B cell (primary cell): ENCODE measurements at regions not wholly inside any gene's neighbourhood (a gene's known extent, or its start where the extent isn't known, plus 50 kb on each side); places are given as distances from the start of the nearest gene placed in this dataset.

Experiments used
- ATAC-seq: fragments of 200-7000 bp; cut with Tn5 transposase; one replicate; pipeline ENCODE4 v1.10.0; 2021; ENCODE audit warnings: low read depth, mild to moderate bottlenecking, moderate number of reproducible peaks, moderate library complexity
- CTCF ChIA-PET: fragments of 350-600 bp; sonication (Branson Sonifier 250); formaldehyde crosslinking; loops from one replicate; lab custom pipeline; 2021; ENCODE audit warnings: antibody characterized with exemption, inconsistent platforms; lab: Charles Lee
- POLR2A ChIA-PET: fragments of 350-600 bp; sonication (Branson Sonifier 250); formaldehyde crosslinking; loops from one replicate; lab custom pipeline; 2021; ENCODE audit warnings: antibody characterized with exemption; lab: Charles Lee
- DNase-seq: peaks from one replicate; pipeline ENCODE4 v3.0.0; 2013
- H2AFZ ChIP-seq: 2 replicates; pipeline ENCODE4 v1.6.1; 2012; ENCODE audit warnings: mild to moderate bottlenecking, low read depth, low read length; ENCODE audit not compliant: insufficient read depth, poor library complexity, severe bottlenecking
- H3K27ac ChIP-seq, 2 donors: 1 replicate in 1 of 2; 2 replicates in 1 of 2; pipeline ENCODE4 v1.5.1; 2012 to 2013; ENCODE audit warnings: low read length in 2 of 2, mild to moderate bottlenecking in 2 of 2, moderate library complexity in 1 of 2
- H3K27me3 ChIP-seq, 4 experiments: fragments of 200-600 bp in 1 of 4; sonication (generic) in 1 of 4; replicated peaks in 1 of 4; 1 replicate in 2 of 4; 2 replicates in 2 of 4; pipeline versions ENCODE4 v1.6.1 to v1.7.0; 2013 to 2016; ENCODE audit warnings: low read length in 3 of 4, mild to moderate bottlenecking in 2 of 4, mixed read lengths in 1 of 4, moderate library complexity in 1 of 4; ENCODE audit not compliant: insufficient read depth in 4 of 4, control insufficient read depth in 3 of 4; ENCODE audit errors: control extremely low read depth in 1 of 4
- H3K36me3 ChIP-seq, 2 experiments: replicated peaks in 1 of 2; 1 replicate in 1 of 2; 2 replicates in 1 of 2; pipeline versions ENCODE4 v1.6.1 to v1.7.1; 2013; ENCODE audit warnings: low read length in 1 of 2; ENCODE audit not compliant: insufficient read depth in 2 of 2, control insufficient read depth in 1 of 2; ENCODE audit errors: control extremely low read depth in 1 of 2, extremely low read depth in 1 of 2
- H3K4me1 ChIP-seq, 2 donors: fragments of 200-600 bp in 1 of 2; sonication (generic) in 1 of 2; 1 replicate in 1 of 2; 2 replicates in 1 of 2; pipeline versions ENCODE4 v1.5.1 to v1.6.1; 2013 to 2017; ENCODE audit warnings: low read length in 2 of 2; ENCODE audit not compliant: control insufficient read depth in 2 of 2, insufficient read depth in 2 of 2
- H3K4me2 ChIP-seq: replicated peaks from 2 replicates; pipeline ENCODE3; 2012; ENCODE audit warnings: mild to moderate bottlenecking, low read depth, low read length; ENCODE audit not compliant: poor library complexity, severe bottlenecking
- H3K4me3 ChIP-seq, 5 experiments: fragments of 200-600 bp in 1 of 5; sonication (generic) in 1 of 5; 1 replicate in 3 of 5; 2 replicates in 2 of 5; pipeline versions ENCODE4 v1.5.1 to v1.7.0; 2011 to 2016; ENCODE audit warnings: low read length in 4 of 5, mild to moderate bottlenecking in 4 of 5, low read depth in 2 of 5, control low read depth in 1 of 5, moderate library complexity in 1 of 5; ENCODE audit not compliant: insufficient read depth in 1 of 5; ENCODE audit errors: control extremely low read depth in 1 of 5, extremely low read depth in 1 of 5
- H3K79me2 ChIP-seq: fragments of 200-600 bp; sonication (generic); one replicate; pipeline ENCODE4 v1.6.0; 2016; ENCODE audit warnings: low read length; ENCODE audit not compliant: control insufficient read depth, insufficient read depth
- H3K9ac ChIP-seq: fragments of 200-600 bp; sonication (generic); 2 replicates; pipeline ENCODE4 v1.6.1; 2017; ENCODE audit warnings: mild to moderate bottlenecking, low read length, moderate library complexity
- H3K9me3 ChIP-seq, 3 donors: one replicate each; pipeline versions ENCODE4 v1.6.1 to v1.7.1; 2013; ENCODE audit warnings: low read length in 2 of 3; ENCODE audit not compliant: control insufficient read depth in 2 of 3, insufficient read depth in 1 of 3; ENCODE audit errors: control extremely low read depth in 1 of 3
- H4K20me1 ChIP-seq: 2 replicates; pipeline ENCODE4 v1.6.0; 2012; ENCODE audit warnings: mild to moderate bottlenecking, low read length; ENCODE audit not compliant: insufficient read depth, control insufficient read depth, poor library complexity, severe bottlenecking
- H3K27ac Mint-ChIP-seq: one replicate; pipeline ENCODE4 v1.8.0; 2021; ENCODE audit warnings: mixed read lengths
- H3K27me3 Mint-ChIP-seq: one replicate; pipeline ENCODE4 v1.8.0; 2021; ENCODE audit warnings: mixed read lengths
- H3K4me1 Mint-ChIP-seq: one replicate; pipeline ENCODE4 v1.8.0; 2021; ENCODE audit warnings: mixed read lengths
- H3K4me3 Mint-ChIP-seq: one replicate; pipeline ENCODE4 v1.8.0; 2021; ENCODE audit warnings: mixed read lengths
- H3K9me3 Mint-ChIP-seq: one replicate; pipeline ENCODE4 v1.8.0; 2022; ENCODE audit warnings: mixed read lengths; ENCODE audit not compliant: insufficient read depth
- EZH2 ChIP-seq: IDR thresholded peaks from 2 replicates; pipeline ENCODE4 v1.6.1; 2012; ENCODE audit warnings: borderline replicate concordance, low read depth, mild to moderate bottlenecking, moderate library complexity, low read length; ENCODE audit not compliant: insufficient read depth, poor library complexity, severe bottlenecking
- WGBS: methylation state at CpG from one replicate; pipeline ENCODE4 v1.1.5; 2013; ENCODE audit warnings: missing lambda C conversion rate; ENCODE audit not compliant: insufficient coverage; 5-methylcytosine and 5-hydroxymethylcytosine counted together
- intact Hi-C: fragments of 100-400 bp; cut with micrococcal nuclease; formaldehyde crosslinking; loops from one replicate; pipeline ENCODE4 v1.10.0; 2022
- TF ChIP-seq, protein P1 (sequence below): fragments of 200-600 bp; IDR thresholded peaks from one replicate; pipeline ENCODE4 v1.8.0; 2022; ENCODE audit warnings: antibody characterized with exemption, mild to moderate bottlenecking

- DNase-seq (no peak), ATAC-seq (no peak)
- H3K27me3 Mint-ChIP-seq: peaks cover 25% of the 10 kb centered on the region
- Histone ChIP-seq H3K79me2 (no peaks in the 10 kb centered on the region), H3K4me1 (no peaks in the 10 kb centered on the region), H3K27ac (no peak overlapping the region), H3K4me2 (no peak overlapping the region), H3K9ac (no peak overlapping the region), H2AFZ (no peak overlapping the region), H3K27me3 (peaks cover 0 to 3% (median 0%) of the 10 kb centered on the region in 4 experiments), H3K9me3 (no peaks in the 10 kb centered on the region), H4K20me1 (no peaks in the 10 kb centered on the region), H3K36me3 (no peaks in the 10 kb centered on the region), H3K4me3 (no peak overlapping the region)
- ChIA-PET CTCF (no interaction called here), POLR2A (no interaction called here)
- intact Hi-C loops: no loop called here
- no peak overlapping the region for H3K27ac Mint-ChIP-seq
- no peaks in the 10 kb centered on the region for H3K9me3 Mint-ChIP-seq
- no peak overlapping the region for H3K4me3 Mint-ChIP-seq
- TF ChIP-seq EZH2: no peak
- TF ChIP-seq, protein P1, sequence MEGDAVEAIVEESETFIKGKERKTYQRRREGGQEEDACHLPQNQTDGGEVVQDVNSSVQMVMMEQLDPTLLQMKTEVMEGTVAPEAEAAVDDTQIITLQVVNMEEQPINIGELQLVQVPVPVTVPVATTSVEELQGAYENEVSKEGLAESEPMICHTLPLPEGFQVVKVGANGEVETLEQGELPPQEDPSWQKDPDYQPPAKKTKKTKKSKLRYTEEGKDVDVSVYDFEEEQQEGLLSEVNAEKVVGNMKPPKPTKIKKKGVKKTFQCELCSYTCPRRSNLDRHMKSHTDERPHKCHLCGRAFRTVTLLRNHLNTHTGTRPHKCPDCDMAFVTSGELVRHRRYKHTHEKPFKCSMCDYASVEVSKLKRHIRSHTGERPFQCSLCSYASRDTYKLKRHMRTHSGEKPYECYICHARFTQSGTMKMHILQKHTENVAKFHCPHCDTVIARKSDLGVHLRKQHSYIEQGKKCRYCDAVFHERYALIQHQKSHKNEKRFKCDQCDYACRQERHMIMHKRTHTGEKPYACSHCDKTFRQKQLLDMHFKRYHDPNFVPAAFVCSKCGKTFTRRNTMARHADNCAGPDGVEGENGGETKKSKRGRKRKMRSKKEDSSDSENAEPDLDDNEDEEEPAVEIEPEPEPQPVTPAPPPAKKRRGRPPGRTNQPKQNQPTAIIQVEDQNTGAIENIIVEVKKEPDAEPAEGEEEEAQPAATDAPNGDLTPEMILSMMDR: no peak
- 89% methylated on average over 2 of the region's 2 CpGs for WGBS
- no peaks in the 10 kb centered on the region for H3K4me1 Mint-ChIP-seq
These were observed 57.4 kb upstream of the CAMK1G start for GRCh38 chr1:209526137-209526536.

GRCh38 chr1:209527372-209527771 lies 56.1 kb upstream of the CAMK1G start:
- Histone ChIP-seq H3K4me2 (no peak overlapping the region), H3K4me3 (no peak overlapping the region), H4K20me1 (no peaks in the 10 kb centered on the region), H3K36me3 (no peaks in the 10 kb centered on the region), H3K27me3 (peaks cover 0 to 3% (median 0%) of the 10 kb centered on the region in 4 experiments), H3K9me3 (no peaks in the 10 kb centered on the region), H3K9ac (no peak overlapping the region), H3K27ac (no peak overlapping the region), H3K4me1 (no peaks in the 10 kb centered on the region), H3K79me2 (no peaks in the 10 kb centered on the region), H2AFZ (no peak overlapping the region)
- Mint-ChIP-seq H3K27ac (no peak overlapping the region), H3K4me3 (no peak overlapping the region), H3K27me3 (peaks cover 32% of the 10 kb centered on the region), H3K9me3 (no peaks in the 10 kb centered on the region), H3K4me1 (no peaks in the 10 kb centered on the region)
- no peak for ATAC-seq
- intact Hi-C loops: no loop called here
- ChIA-PET POLR2A (no interaction called here), CTCF (no interaction called here)
- no peak for DNase-seq
- WGBS: no CpG with 5 or more reads among the region's 2 CpGs
- no peak for TF ChIP-seq EZH2
- TF ChIP-seq, protein P1: no peak
